22Rv1 (cell line): ENCODE measurements at regions not wholly inside any gene's neighbourhood (a gene's known extent, or its start where the extent isn't known, plus 50 kb on each side); places are given as distances from the start of the nearest gene placed in this dataset.

ENCODE experiments used
- ZFX ChIP-seq: fragments of 450-650 bp; IDR thresholded peaks from 2 replicates; pipeline ENCODE4 v1.6.1; 2017; ENCODE audit warnings: antibody characterized with exemption, borderline replicate concordance
- TF ChIP-seq, protein P1 (sequence below): fragments of 450-650 bp; IDR thresholded peaks from 2 replicates; pipeline ENCODE4 v1.5.1; 2017; ENCODE audit warnings: mild to moderate bottlenecking

- TF ChIP-seq, protein P1, sequence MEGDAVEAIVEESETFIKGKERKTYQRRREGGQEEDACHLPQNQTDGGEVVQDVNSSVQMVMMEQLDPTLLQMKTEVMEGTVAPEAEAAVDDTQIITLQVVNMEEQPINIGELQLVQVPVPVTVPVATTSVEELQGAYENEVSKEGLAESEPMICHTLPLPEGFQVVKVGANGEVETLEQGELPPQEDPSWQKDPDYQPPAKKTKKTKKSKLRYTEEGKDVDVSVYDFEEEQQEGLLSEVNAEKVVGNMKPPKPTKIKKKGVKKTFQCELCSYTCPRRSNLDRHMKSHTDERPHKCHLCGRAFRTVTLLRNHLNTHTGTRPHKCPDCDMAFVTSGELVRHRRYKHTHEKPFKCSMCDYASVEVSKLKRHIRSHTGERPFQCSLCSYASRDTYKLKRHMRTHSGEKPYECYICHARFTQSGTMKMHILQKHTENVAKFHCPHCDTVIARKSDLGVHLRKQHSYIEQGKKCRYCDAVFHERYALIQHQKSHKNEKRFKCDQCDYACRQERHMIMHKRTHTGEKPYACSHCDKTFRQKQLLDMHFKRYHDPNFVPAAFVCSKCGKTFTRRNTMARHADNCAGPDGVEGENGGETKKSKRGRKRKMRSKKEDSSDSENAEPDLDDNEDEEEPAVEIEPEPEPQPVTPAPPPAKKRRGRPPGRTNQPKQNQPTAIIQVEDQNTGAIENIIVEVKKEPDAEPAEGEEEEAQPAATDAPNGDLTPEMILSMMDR, result no peak
- no peak for TF ChIP-seq ZFX
Observed at GRCh38 chr7:45435131-45435530, 139.0 kb upstream of the ADCY1 start.
